GM13976 (cell line): ENCODE measurements at regions not wholly inside any gene's neighbourhood (a gene's known extent, or its start where the extent isn't known, plus 50 kb on each side); places are given as distances from the start of the nearest gene placed in this dataset.
"Not testable (repeated sequence)": the region's sequence is repeated elsewhere in the genome, so short reads cannot be mapped to it uniquely, and the experiment has no call there.

Experiments used
- DNase-seq: peaks from one replicate; pipeline ENCODE4 v3.0.0; 2012; ENCODE audit warnings: low spot score
- in situ Hi-C: fragments of 300-500 bp; cut with MboI; formaldehyde crosslinking; loops from one replicate; pipeline ENCODE4 v1.12.0; 2022; ENCODE audit warnings: low sequenced_read_pairs, mixed read lengths, inconsistent platforms; ENCODE audit not compliant: unreplicated experiment
- TF ChIP-seq, protein P1 (sequence below): IDR thresholded peaks from 2 replicates; pipeline ENCODE4 v1.5.1; 2012; ENCODE audit warnings: borderline replicate concordance, mild to moderate bottlenecking; ENCODE audit not compliant: insufficient read depth; ENCODE audit errors: extremely low read depth, missing control alignments, control extremely low read depth

- TF ChIP-seq, protein P1, sequence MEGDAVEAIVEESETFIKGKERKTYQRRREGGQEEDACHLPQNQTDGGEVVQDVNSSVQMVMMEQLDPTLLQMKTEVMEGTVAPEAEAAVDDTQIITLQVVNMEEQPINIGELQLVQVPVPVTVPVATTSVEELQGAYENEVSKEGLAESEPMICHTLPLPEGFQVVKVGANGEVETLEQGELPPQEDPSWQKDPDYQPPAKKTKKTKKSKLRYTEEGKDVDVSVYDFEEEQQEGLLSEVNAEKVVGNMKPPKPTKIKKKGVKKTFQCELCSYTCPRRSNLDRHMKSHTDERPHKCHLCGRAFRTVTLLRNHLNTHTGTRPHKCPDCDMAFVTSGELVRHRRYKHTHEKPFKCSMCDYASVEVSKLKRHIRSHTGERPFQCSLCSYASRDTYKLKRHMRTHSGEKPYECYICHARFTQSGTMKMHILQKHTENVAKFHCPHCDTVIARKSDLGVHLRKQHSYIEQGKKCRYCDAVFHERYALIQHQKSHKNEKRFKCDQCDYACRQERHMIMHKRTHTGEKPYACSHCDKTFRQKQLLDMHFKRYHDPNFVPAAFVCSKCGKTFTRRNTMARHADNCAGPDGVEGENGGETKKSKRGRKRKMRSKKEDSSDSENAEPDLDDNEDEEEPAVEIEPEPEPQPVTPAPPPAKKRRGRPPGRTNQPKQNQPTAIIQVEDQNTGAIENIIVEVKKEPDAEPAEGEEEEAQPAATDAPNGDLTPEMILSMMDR, result no peak
- in situ Hi-C loops, result no loop called here
- DNase-seq, result no peak
These were observed 273.9 kb upstream of the ZNF32 start for GRCh38 chr10:43922335-43923280.

GRCh38 chr10:43921881-43922280 is 273.2 kb upstream of the ZNF32 start:
- TF ChIP-seq, protein P1, result no peak
- no peak for DNase-seq
- in situ Hi-C loops, result no loop called here

GRCh38 chr10:43921478-43921877 is 272.8 kb upstream of the ZNF32 start:
- in situ Hi-C loops, result no loop called here
- TF ChIP-seq, protein P1, result no peak
- no peak for DNase-seq

GRCh38 chr10:43920236-43920758 is 271.6 kb upstream of the ZNF32 start:
- DNase-seq, in situ Hi-C loops: not testable (repeated sequence)

GRCh38 chr10:43913676-43914235 is 265.1 kb upstream of the ZNF32 start:
- no peak for DNase-seq
- TF ChIP-seq, protein P1, result no peak
- in situ Hi-C loops, result no loop called here

DNA sequence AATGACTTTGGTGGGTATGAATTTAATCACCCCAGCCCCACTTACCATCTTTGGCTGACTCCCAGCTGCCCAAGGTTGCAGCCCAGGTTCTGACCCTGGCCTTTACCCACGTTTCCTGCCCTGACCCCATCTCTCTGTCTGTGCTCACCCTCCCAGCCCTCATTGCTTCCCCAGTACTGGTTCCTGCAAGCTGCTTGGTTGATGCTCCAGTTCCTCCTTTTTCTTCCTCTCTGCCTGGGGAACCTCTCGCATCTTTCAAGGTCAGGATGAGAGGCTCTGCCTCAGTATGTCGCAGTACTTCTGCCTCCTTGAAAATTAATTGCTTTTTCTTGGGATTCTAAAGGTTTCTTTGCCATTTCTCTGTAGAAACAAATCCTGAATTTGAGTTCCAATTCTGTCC is 263.8 kb upstream of the ZNF32 start:
- TF ChIP-seq, protein P1, result no peak
- in situ Hi-C loops, result no loop called here
- DNase-seq, result no peak

GRCh38 chr10:43906490-43906889 is 257.8 kb upstream of the ZNF32 start:
- no peak for DNase-seq
- TF ChIP-seq, protein P1, result no peak
- in situ Hi-C loops, result no loop called here
